ENCODE measurements at regions not wholly inside any gene's neighbourhood (a gene's known extent, or its start where the extent isn't known, plus 50 kb on each side); places are given as distances from the start of the nearest gene placed in this dataset.
A peak's percentile ranks its signal among the peaks of the same experiment; 100 is the strongest.

- TF ChIP-seq RAD21 (IDR thresholded peaks at IDR 0.05; ENCODE audit: low read depth) (no peak), NFIC (IDR thresholded peaks at IDR 0.05) (no peak), ZBTB7A (IDR thresholded peaks at IDR 0.05; ENCODE audit: low read depth) (no peak), TAF1 (IDR thresholded peaks at IDR 0.05; ENCODE audit: low read depth) (no peak), EP300 (IDR thresholded peaks at IDR 0.05; ENCODE audit: borderline replicate concordance) (no peak), CEBPB (IDR thresholded peaks at IDR 0.05) (no peak), CREB1 (IDR thresholded peaks at IDR 0.05; ENCODE audit: low read depth) (no peak), FOXM1 (IDR thresholded peaks at IDR 0.05; ENCODE audit: borderline replicate concordance, low read depth) (no peak), USF1 (IDR thresholded peaks at IDR 0.05) (no peak), EGR1 (IDR thresholded peaks at IDR 0.05) (no peak), MAX (IDR thresholded peaks at IDR 0.05) (no peak), YY1 (IDR thresholded peaks at IDR 0.05; ENCODE audit: low read depth) (no peak), TCF12 (IDR thresholded peaks at IDR 0.05; ENCODE audit: low read depth) (no peak), TEAD4 (IDR thresholded peaks at IDR 0.05) (no peak), REST (IDR thresholded peaks at IDR 0.05; ENCODE audit: low read depth) (no peak)
Observed at GRCh38 chr18:71976744-71977143, 567.4 kb downstream of the CBLN2 start.

GRCh38 chr18:71966791-71967190 is 577.4 kb downstream of the CBLN2 start:
- TF ChIP-seq CEBPB (IDR thresholded peaks at IDR 0.05) (no peak), YY1 (IDR thresholded peaks at IDR 0.05; ENCODE audit: low read depth) (no peak), EGR1 (IDR thresholded peaks at IDR 0.05) (no peak)

GRCh38 chr18:71958605-71959004 is 585.5 kb downstream of the CBLN2 start:
- TF ChIP-seq EP300 (IDR thresholded peaks at IDR 0.05; ENCODE audit: borderline replicate concordance) = 0 out of 2 replicates have a peak, but pooled peaks have one; percentile 31
- peak; percentile 35; the same call in 1 of the 2 replicates for TF ChIP-seq TEAD4 (IDR thresholded peaks at IDR 0.05)
- no peak for TF ChIP-seq RAD21 (IDR thresholded peaks at IDR 0.05; ENCODE audit: low read depth)

GRCh38 chr18:71951001-71951400 is 593.1 kb downstream of the CBLN2 start:
- no peak for TF ChIP-seq TEAD4 (IDR thresholded peaks at IDR 0.05)
- TF ChIP-seq YY1 (IDR thresholded peaks at IDR 0.05; ENCODE audit: low read depth) = no peak
- no peak for TF ChIP-seq CEBPB (IDR thresholded peaks at IDR 0.05)
- TF ChIP-seq NFIC (IDR thresholded peaks at IDR 0.05) = no peak
- no peak for TF ChIP-seq RAD21 (IDR thresholded peaks at IDR 0.05; ENCODE audit: low read depth)

GRCh38 chr18:71942433-71942832 is 601.7 kb downstream of the CBLN2 start:
- TF ChIP-seq ZBTB7A (IDR thresholded peaks at IDR 0.05; ENCODE audit: low read depth) (no peak), EGR1 (IDR thresholded peaks at IDR 0.05) (no peak), YY1 (IDR thresholded peaks at IDR 0.05; ENCODE audit: low read depth) (no peak), EP300 (IDR thresholded peaks at IDR 0.05; ENCODE audit: borderline replicate concordance) (no peak), TCF12 (IDR thresholded peaks at IDR 0.05; ENCODE audit: low read depth) (no peak), REST (IDR thresholded peaks at IDR 0.05; ENCODE audit: low read depth) (no peak), MAX (IDR thresholded peaks at IDR 0.05) (no peak), FOXM1 (IDR thresholded peaks at IDR 0.05; ENCODE audit: borderline replicate concordance, low read depth) (no peak), USF1 (IDR thresholded peaks at IDR 0.05) (no peak), CEBPB (IDR thresholded peaks at IDR 0.05) (no peak), NFIC (IDR thresholded peaks at IDR 0.05) (no peak), TAF1 (IDR thresholded peaks at IDR 0.05; ENCODE audit: low read depth) (no peak)

- TF ChIP-seq TAF1 (IDR thresholded peaks at IDR 0.05; ENCODE audit: low read depth) = no peak
- no peak for TF ChIP-seq MAX (IDR thresholded peaks at IDR 0.05)
- TF ChIP-seq CEBPB (IDR thresholded peaks at IDR 0.05) = no peak
- no peak for TF ChIP-seq YY1 (IDR thresholded peaks at IDR 0.05; ENCODE audit: low read depth)
- no peak for TF ChIP-seq USF1 (IDR thresholded peaks at IDR 0.05)
- no peak for TF ChIP-seq CREB1 (IDR thresholded peaks at IDR 0.05; ENCODE audit: low read depth)
- TF ChIP-seq RAD21 (IDR thresholded peaks at IDR 0.05; ENCODE audit: low read depth) = no peak
- no peak for TF ChIP-seq FOXM1 (IDR thresholded peaks at IDR 0.05; ENCODE audit: borderline replicate concordance, low read depth)
- no peak for TF ChIP-seq NFIC (IDR thresholded peaks at IDR 0.05)
- TF ChIP-seq ZBTB7A (IDR thresholded peaks at IDR 0.05; ENCODE audit: low read depth) = no peak
- no peak for TF ChIP-seq TCF12 (IDR thresholded peaks at IDR 0.05; ENCODE audit: low read depth)
- TF ChIP-seq TEAD4 (IDR thresholded peaks at IDR 0.05) = no peak
- no peak for TF ChIP-seq EGR1 (IDR thresholded peaks at IDR 0.05)
- no peak for TF ChIP-seq EP300 (IDR thresholded peaks at IDR 0.05; ENCODE audit: borderline replicate concordance)
- TF ChIP-seq REST (IDR thresholded peaks at IDR 0.05; ENCODE audit: low read depth) = no peak
Observed at GRCh38 chr18:71939483-71939882, 604.7 kb downstream of the CBLN2 start.

Data from Ishikawa (cell line).